Nephron (organoid): ENCODE measurements at regions not wholly inside any gene's neighbourhood (a gene's known extent, or its start where the extent isn't known, plus 50 kb on each side); places are given as distances from the start of the nearest gene placed in this dataset.

ENCODE experiments used
- H3K27ac Mint-ChIP-seq, 3 experiments: 2 replicates each; pipeline ENCODE4 v1.8.0; 2020; ENCODE audit warnings: mixed read lengths in 3 of 3, mild to moderate bottlenecking in 2 of 3, moderate library complexity in 1 of 3
- H3K27me3 Mint-ChIP-seq: 2 replicates; pipeline ENCODE4 v1.8.0; 2021; ENCODE audit warnings: low read depth, mild to moderate bottlenecking, moderate library complexity, mixed read lengths
- H3K36me3 Mint-ChIP-seq: 2 replicates; pipeline ENCODE4 v1.8.0; 2020; ENCODE audit warnings: low read depth, mixed read lengths
- H3K4me1 Mint-ChIP-seq: 2 replicates; pipeline ENCODE4 v1.8.0; 2020; ENCODE audit warnings: mixed read lengths
- H3K4me3 Mint-ChIP-seq, 3 experiments: 2 replicates each; pipeline ENCODE4 v1.8.0; 2020; ENCODE audit warnings: mild to moderate bottlenecking in 3 of 3, mixed read lengths in 3 of 3, moderate library complexity in 2 of 3
- H3K9me3 Mint-ChIP-seq: 2 replicates; pipeline ENCODE4 v1.8.0; 2020; ENCODE audit warnings: mixed read lengths
- CTCF ChIP-seq, 3 experiments: fragments of 200-600 bp; sonication (generic); IDR thresholded peaks; one replicate each; pipeline ENCODE4 v1.5.0; 2021; ENCODE audit warnings: antibody characterized with exemption in 3 of 3; ENCODE audit not compliant: unreplicated experiment in 3 of 3

GRCh38 chr17:73819440-73820395, 175.5 kb upstream of the SDK2 start:
- Mint-ChIP-seq H3K27ac (no peak overlapping the region), H3K27me3 (peaks cover 47% of the 10 kb centered on the region), H3K4me3 (no peak overlapping the region), H3K9me3 (peaks cover 8% of the 10 kb centered on the region), H3K4me1 (peaks cover 4% of the 10 kb centered on the region), H3K36me3 (no peaks in the 10 kb centered on the region)
- TF ChIP-seq CTCF (IDR thresholded peaks at IDR 0.05; ENCODE audit: unreplicated experiment in 3 of 3) = no peak

- peaks cover 51% of the 10 kb centered on the region for H3K27me3 Mint-ChIP-seq
- no peak overlapping the region for H3K27ac Mint-ChIP-seq
- no peaks in the 10 kb centered on the region for H3K36me3 Mint-ChIP-seq
- TF ChIP-seq CTCF (IDR thresholded peaks at IDR 0.05; ENCODE audit: unreplicated experiment in 3 of 3) = peak; percentile 23 to 34 (median 27)
- H3K9me3 Mint-ChIP-seq = peaks cover 8% of the 10 kb centered on the region
- H3K4me3 Mint-ChIP-seq = no peak overlapping the region
- peaks cover 4% of the 10 kb centered on the region for H3K4me1 Mint-ChIP-seq
Observed at GRCh38 chr17:73820686-73821448, 176.6 kb upstream of the SDK2 start.

- peaks cover 4% of the 10 kb centered on the region for H3K4me1 Mint-ChIP-seq
- H3K4me3 Mint-ChIP-seq = no peak overlapping the region
- no peaks in the 10 kb centered on the region for H3K36me3 Mint-ChIP-seq
Observed at GRCh38 chr17:73821665-73822064, 177.4 kb upstream of the SDK2 start.

GRCh38 chr17:73822371-73822770, 178.1 kb upstream of the SDK2 start:
- H3K27ac Mint-ChIP-seq = no peak overlapping the region

More at GRCh38 chr17:73821665-73822064, 177.4 kb upstream of the SDK2 start:
- Mint-ChIP-seq H3K9me3 (peaks cover 8% of the 10 kb centered on the region), H3K27me3 (peaks cover 45% of the 10 kb centered on the region), H3K27ac (no peak overlapping the region)
- no peak for TF ChIP-seq CTCF (IDR thresholded peaks at IDR 0.05; ENCODE audit: unreplicated experiment in 3 of 3)

GRCh38 chr17:73823684-73824083, 179.4 kb upstream of the SDK2 start:
- TF ChIP-seq CTCF (IDR thresholded peaks at IDR 0.05; ENCODE audit: unreplicated experiment in 3 of 3) = no peak
- Mint-ChIP-seq H3K27me3 (peaks cover 60% of the 10 kb centered on the region), H3K36me3 (no peaks in the 10 kb centered on the region), H3K9me3 (peaks cover 2% of the 10 kb centered on the region), H3K4me3 (no peak overlapping the region), H3K27ac (no peak overlapping the region), H3K4me1 (peaks cover 4% of the 10 kb centered on the region)

More at GRCh38 chr17:73822371-73822770, 178.1 kb upstream of the SDK2 start:
- Mint-ChIP-seq H3K4me1 (peaks cover 4% of the 10 kb centered on the region), H3K36me3 (no peaks in the 10 kb centered on the region), H3K4me3 (no peak overlapping the region), H3K9me3 (peaks cover 8% of the 10 kb centered on the region), H3K27me3 (peaks cover 48% of the 10 kb centered on the region)
- no peak for TF ChIP-seq CTCF (IDR thresholded peaks at IDR 0.05; ENCODE audit: unreplicated experiment in 3 of 3)
